Stomach (tissue), 8 donors: ENCODE measurements at regions not wholly inside any gene's neighbourhood (a gene's known extent, or its start where the extent isn't known, plus 50 kb on each side); places are given as distances from the start of the nearest gene placed in this dataset.

Experiments used
- DNase-seq, 2 donors: peaks; one replicate each; pipeline versions ENCODE4 v3.0.0 to v3.0.0-alpha.2; 2013 to 2019
- H3K27ac ChIP-seq, 5 donors: fragments of 200-600 bp in 4 of 5; sonication (generic) in 4 of 5; one replicate each; pipeline ENCODE4 v1.5.1; 2013 to 2019; ENCODE audit warnings: mild to moderate bottlenecking in 1 of 5, moderate library complexity in 1 of 5
- H3K27me3 ChIP-seq, 3 donors: fragments of 200-600 bp; sonication (generic); one replicate each; pipeline ENCODE4 v1.5.1; 2017 to 2019; ENCODE audit warnings: mixed run types in 1 of 3
- H3K36me3 ChIP-seq, 4 donors: fragments of 200-600 bp; sonication (generic); 1 replicate in 3 of 4; 2 replicates in 1 of 4; pipeline ENCODE4 v1.5.1; 2016 to 2019
- H3K4me1 ChIP-seq, 4 donors: fragments of 200-600 bp; sonication (generic); one replicate each; pipeline ENCODE4 v1.5.1; 2016 to 2019
- H3K4me3 ChIP-seq, 4 donors: fragments of 200-600 bp; sonication (generic) in 3 of 4; one replicate each; pipeline ENCODE4 v1.5.1; 2016 to 2019; ENCODE audit warnings: mild to moderate bottlenecking in 1 of 4
- H3K9me3 ChIP-seq, 4 donors: fragments of 200-600 bp; sonication (generic); one replicate each; pipeline ENCODE4 v1.5.1; 2016 to 2019
- CTCF ChIP-seq, 7 experiments: fragments of 450-650 bp in 4 of 7; fragments of 200-600 bp in 3 of 7; sonication (generic) in 3 of 7; IDR thresholded peaks; one replicate each; pipeline ENCODE4 v1.5.1; 2016 to 2019; ENCODE audit warnings: antibody characterized with exemption in 7 of 7, control low read depth in 2 of 7, mild to moderate bottlenecking in 1 of 7
- EP300 ChIP-seq: sonication (generic); formaldehyde crosslinking; IDR thresholded peaks from one replicate; pipeline ENCODE4 v1.6.1; 2017; ENCODE audit warnings: antibody characterized with exemption
- POLR2A ChIP-seq, 4 donors: fragments of 450-650 bp; IDR thresholded peaks; one replicate each; pipeline ENCODE4 v1.6.1; 2016; ENCODE audit warnings: antibody characterized with exemption in 4 of 4, control low read depth in 2 of 4, mild to moderate bottlenecking in 1 of 4, moderate library complexity in 1 of 4
- POLR2AphosphoS5 ChIP-seq, 3 donors: sonication (generic); formaldehyde crosslinking; IDR thresholded peaks; one replicate each; pipeline ENCODE4 v1.6.1; 2016; ENCODE audit warnings: antibody characterized with exemption in 3 of 3
- WGBS, 5 donors: extraction: QIAGEN DNeasy Blood & Tissue Kit in 3 of 5; methylation state at CpG; one replicate each; pipeline versions ENCODE4 v1.1.5 to v1.1.7; 2013 to 2018; 5-methylcytosine and 5-hydroxymethylcytosine counted together
- intact Hi-C: fragments of 100-400 bp; cut with DNase I; formaldehyde crosslinking; loops from one replicate; pipeline ENCODE4 v1.15.1; 2023; ENCODE audit warnings: low total_unique reads
- donor health status: healthy with polysubstance abuse.
- donor health status: Bipolar disorder and iron deficiency.
- donor health status: healthy.

- DNase-seq: no peak
- whole genome bisulfite sequencing, 5 donors: 86 to 96% (median 88%) methylated on average over 3 of the region's 3 CpGs
These were observed 906.1 kb upstream of the CDH9 start for GRCh38 chr5:27944471-27944870.

GRCh38 chr5:27938989-27939388 lies 900.6 kb upstream of the CDH9 start:
- intact Hi-C loops: no loop called here
- WGBS, 5 donors: 90 to 93% (median 92%) methylated on average over 2 of the region's 2 CpGs
- DNase-seq: no peak
- Histone ChIP-seq H3K36me3 (no peaks in the 10 kb centered on the region), H3K27me3 (no peaks in the 10 kb centered on the region), H3K27ac (no peak overlapping the region), H3K4me3 (no peak overlapping the region), H3K4me1 (no peaks in the 10 kb centered on the region), H3K9me3 (no peaks in the 10 kb centered on the region)
- no peak for TF ChIP-seq POLR2AphosphoS5 (IDR thresholded peaks at IDR 0.05)
- no peak for TF ChIP-seq POLR2A (IDR thresholded peaks at IDR 0.05)

More at GRCh38 chr5:27944471-27944870, 906.1 kb upstream of the CDH9 start:
- Histone ChIP-seq H3K27ac (no peak overlapping the region), H3K27me3 (no peaks in the 10 kb centered on the region), H3K4me1 (no peaks in the 10 kb centered on the region), H3K36me3 (no peaks in the 10 kb centered on the region), H3K9me3 (no peaks in the 10 kb centered on the region), H3K4me3 (no peak overlapping the region)
- intact Hi-C loops: no loop called here
- TF ChIP-seq POLR2AphosphoS5 (IDR thresholded peaks at IDR 0.05) (no peak), EP300 (no peak), CTCF (IDR thresholded peaks at IDR 0.05) (no peak), POLR2A (IDR thresholded peaks at IDR 0.05) (no peak)

- intact Hi-C loops: no loop called here
- no peak overlapping the region for H3K27ac ChIP-seq
- no peaks in the 10 kb centered on the region for H3K27me3 ChIP-seq
- no peak for DNase-seq
- no peak for TF ChIP-seq CTCF (IDR thresholded peaks at IDR 0.05)
- TF ChIP-seq POLR2AphosphoS5 (IDR thresholded peaks at IDR 0.05): no peak
- TF ChIP-seq EP300: no peak
- TF ChIP-seq POLR2A (IDR thresholded peaks at IDR 0.05): no peak
- no peak overlapping the region for H3K4me3 ChIP-seq
- no peaks in the 10 kb centered on the region for H3K4me1 ChIP-seq
- no peaks in the 10 kb centered on the region for H3K36me3 ChIP-seq
- no peaks in the 10 kb centered on the region for H3K9me3 ChIP-seq
- 54 to 81% (median 68%) methylated on average over 2 of the region's 2 CpGs for WGBS, 5 donors
These were observed 889.7 kb upstream of the CDH9 start for GRCh38 chr5:27928060-27928459.

- no peaks in the 10 kb centered on the region for H3K36me3 ChIP-seq
- no peaks in the 10 kb centered on the region for H3K4me1 ChIP-seq
- DNase-seq: no peak
- H3K27me3 ChIP-seq: no peaks in the 10 kb centered on the region
- no peaks in the 10 kb centered on the region for H3K9me3 ChIP-seq
- no peak overlapping the region for H3K27ac ChIP-seq
- no peak overlapping the region for H3K4me3 ChIP-seq
- WGBS, 5 donors: 70 to 85% (median 70%) methylated on average over 2 of the region's 2 CpGs
- intact Hi-C loops: no loop called here
- TF ChIP-seq POLR2A (IDR thresholded peaks at IDR 0.05): no peak
- TF ChIP-seq EP300: no peak
- no peak for TF ChIP-seq POLR2AphosphoS5 (IDR thresholded peaks at IDR 0.05)
- TF ChIP-seq CTCF (IDR thresholded peaks at IDR 0.05): no peak
These were observed 872.8 kb upstream of the CDH9 start for GRCh38 chr5:27911216-27911615.

- intact Hi-C loops: no loop called here
- DNase-seq: no peak
- Histone ChIP-seq H3K27ac (no peak overlapping the region), H3K36me3 (no peaks in the 10 kb centered on the region), H3K4me3 (no peak overlapping the region), H3K27me3 (no peaks in the 10 kb centered on the region), H3K9me3 (no peaks in the 10 kb centered on the region), H3K4me1 (no peaks in the 10 kb centered on the region)
- WGBS, 5 donors: 59 to 73% (median 65%) methylated on average over 5 of the region's 5 CpGs
- no peak for TF ChIP-seq POLR2A (IDR thresholded peaks at IDR 0.05)
- no peak for TF ChIP-seq EP300
- TF ChIP-seq POLR2AphosphoS5 (IDR thresholded peaks at IDR 0.05): no peak
- no peak for TF ChIP-seq CTCF (IDR thresholded peaks at IDR 0.05)
These were observed 870.0 kb upstream of the CDH9 start for GRCh38 chr5:27908341-27908740.
